SK-N-SH treated with all-trans-retinoic acid at 6 μM for 48 hours (cell line): ENCODE measurements at regions not wholly inside any gene's neighbourhood (a gene's known extent, or its start where the extent isn't known, plus 50 kb on each side); places are given as distances from the start of the nearest gene placed in this dataset.

ENCODE experiments used
- BACH2 ChIP-seq: fragments of 250-450 bp; sonication (Bioruptor Pico); IDR thresholded peaks from 2 replicates; pipeline ENCODE4 v1.9.0; 2021; ENCODE audit warnings: mild to moderate bottlenecking, borderline replicate concordance
- ESRRG ChIP-seq: fragments of 250-450 bp; sonication (Bioruptor Pico); IDR thresholded peaks from 2 replicates; pipeline ENCODE4 v1.6.1; 2021; ENCODE audit warnings: mild to moderate bottlenecking
- GLIS3 ChIP-seq: fragments of 250-450 bp; sonication (Bioruptor Pico); IDR thresholded peaks from 2 replicates; pipeline ENCODE4 v1.5.0; 2020; ENCODE audit warnings: mild to moderate bottlenecking, moderate library complexity
- RARB ChIP-seq: fragments of 250-450 bp; sonication (Bioruptor Pico); IDR thresholded peaks from 2 replicates; pipeline ENCODE4 v1.8.0; 2021; ENCODE audit warnings: mild to moderate bottlenecking, moderate library complexity
- SNAI2 ChIP-seq: fragments of 250-450 bp; sonication (Bioruptor Pico); IDR thresholded peaks from 2 replicates; pipeline ENCODE4 v1.5.0; 2020; ENCODE audit warnings: mild to moderate bottlenecking, moderate library complexity
- ZC3H10 ChIP-seq: fragments of 250-450 bp; sonication (Bioruptor Pico); IDR thresholded peaks from 2 replicates; pipeline ENCODE4 v1.5.1; 2021; ENCODE audit warnings: mild to moderate bottlenecking, moderate library complexity
- TF ChIP-seq, protein P1 (sequence below): fragments of 250-450 bp; sonication (Bioruptor Pico); IDR thresholded peaks from 2 replicates; pipeline ENCODE4 v1.8.0; 2020; ENCODE audit warnings: mild to moderate bottlenecking, moderate library complexity, borderline replicate concordance

- no peak for TF ChIP-seq RARB
- peak; percentile 52; the same call in 1 of the 2 replicates for TF ChIP-seq SNAI2
- TF ChIP-seq GLIS3 (CRISPR knock-in tag), result no peak
- no peak for TF ChIP-seq ESRRG (CRISPR knock-in tag)
- no peak for TF ChIP-seq ZC3H10 (CRISPR knock-in tag)
- TF ChIP-seq, protein P1, sequence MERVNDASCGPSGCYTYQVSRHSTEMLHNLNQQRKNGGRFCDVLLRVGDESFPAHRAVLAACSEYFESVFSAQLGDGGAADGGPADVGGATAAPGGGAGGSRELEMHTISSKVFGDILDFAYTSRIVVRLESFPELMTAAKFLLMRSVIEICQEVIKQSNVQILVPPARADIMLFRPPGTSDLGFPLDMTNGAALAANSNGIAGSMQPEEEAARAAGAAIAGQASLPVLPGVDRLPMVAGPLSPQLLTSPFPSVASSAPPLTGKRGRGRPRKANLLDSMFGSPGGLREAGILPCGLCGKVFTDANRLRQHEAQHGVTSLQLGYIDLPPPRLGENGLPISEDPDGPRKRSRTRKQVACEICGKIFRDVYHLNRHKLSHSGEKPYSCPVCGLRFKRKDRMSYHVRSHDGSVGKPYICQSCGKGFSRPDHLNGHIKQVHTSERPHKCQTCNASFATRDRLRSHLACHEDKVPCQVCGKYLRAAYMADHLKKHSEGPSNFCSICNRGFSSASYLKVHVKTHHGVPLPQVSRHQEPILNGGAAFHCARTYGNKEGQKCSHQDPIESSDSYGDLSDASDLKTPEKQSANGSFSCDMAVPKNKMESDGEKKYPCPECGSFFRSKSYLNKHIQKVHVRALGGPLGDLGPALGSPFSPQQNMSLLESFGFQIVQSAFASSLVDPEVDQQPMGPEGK (CRISPR knock-in tag), result no peak
- TF ChIP-seq BACH2 (CRISPR knock-in tag), result no peak
Measured at GRCh38 chr15:56797720-56798275, 64.5 kb upstream of the ZNF280D start.
